Daoy (cell line): ENCODE measurements at regions not wholly inside any gene's neighbourhood (a gene's known extent, or its start where the extent isn't known, plus 50 kb on each side); places are given as distances from the start of the nearest gene placed in this dataset.

Experiments used
- DNase-seq: peaks from one replicate; pipeline ENCODE4 v3.0.0-alpha.2; 2015; ENCODE audit warnings: low read depth

DNA sequence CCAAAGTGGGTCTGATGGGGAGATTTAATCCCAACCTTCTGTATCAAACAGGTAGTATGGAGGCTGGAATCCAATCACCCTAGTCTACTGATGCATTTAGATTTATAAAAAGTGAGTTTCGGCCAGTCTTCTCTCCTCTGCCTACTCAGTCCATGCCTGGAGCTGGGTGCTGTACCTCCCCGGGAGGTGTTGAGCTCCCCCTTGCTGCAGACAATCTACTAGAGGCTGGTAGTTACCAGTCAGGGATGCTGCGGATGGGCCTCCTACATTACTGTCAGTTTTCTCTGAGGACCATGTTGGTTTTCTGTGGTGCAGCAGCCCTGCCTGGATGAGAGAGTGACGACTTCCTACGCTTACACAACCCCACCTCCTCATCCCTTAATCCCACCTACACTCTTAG lies 118.6 kb upstream of the CELF4 start:
- DNase-seq: no peak

- DNase-seq: no peak
These were observed 115.3 kb upstream of the CELF4 start for GRCh38 chr18:37680911-37681310.

DNA sequence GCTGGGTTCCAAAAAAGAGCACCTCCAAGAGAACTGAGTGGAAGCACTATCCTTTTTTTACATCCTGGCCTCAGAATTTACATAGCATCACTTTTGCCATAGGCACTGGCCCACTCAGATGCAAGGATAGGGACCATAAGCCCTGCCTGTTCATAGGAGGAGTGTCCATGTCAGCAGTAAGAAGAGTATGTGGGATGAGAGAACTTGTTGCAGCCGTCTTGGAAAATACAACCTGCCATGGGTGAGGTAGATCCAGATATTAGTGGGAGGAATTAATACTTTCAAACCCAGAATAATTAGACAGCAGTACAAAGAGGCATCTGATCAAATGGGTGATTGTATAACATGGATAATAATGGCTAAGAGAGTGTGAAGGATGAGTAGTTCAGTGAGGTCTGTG lies 110.7 kb upstream of the CELF4 start:
- DNase-seq: no peak

GRCh38 chr18:37675699-37676098 lies 110.1 kb upstream of the CELF4 start:
- DNase-seq: no peak

- DNase-seq: no peak
These were observed 109.0 kb upstream of the CELF4 start for GRCh38 chr18:37674570-37674969.

DNA sequence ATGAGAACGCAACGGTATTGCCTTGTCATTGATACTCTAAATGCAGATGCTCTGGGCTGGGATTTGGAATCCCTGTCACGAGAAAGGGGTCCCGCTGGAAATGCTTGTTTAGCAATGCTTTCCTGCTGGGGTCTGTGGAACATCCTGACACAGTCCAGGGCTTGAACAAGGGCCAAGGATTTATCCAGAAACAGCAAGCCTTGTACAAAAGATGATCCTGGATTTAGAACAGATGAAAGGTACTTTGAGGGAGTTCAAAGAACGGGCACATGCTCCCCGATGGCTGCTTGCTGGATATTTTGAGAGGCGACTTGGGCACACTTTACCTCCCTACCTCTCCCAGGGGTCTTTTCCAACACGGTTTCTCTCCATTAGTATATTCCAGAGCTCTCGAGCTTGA lies 108.1 kb upstream of the CELF4 start:
- no peak for DNase-seq

DNA sequence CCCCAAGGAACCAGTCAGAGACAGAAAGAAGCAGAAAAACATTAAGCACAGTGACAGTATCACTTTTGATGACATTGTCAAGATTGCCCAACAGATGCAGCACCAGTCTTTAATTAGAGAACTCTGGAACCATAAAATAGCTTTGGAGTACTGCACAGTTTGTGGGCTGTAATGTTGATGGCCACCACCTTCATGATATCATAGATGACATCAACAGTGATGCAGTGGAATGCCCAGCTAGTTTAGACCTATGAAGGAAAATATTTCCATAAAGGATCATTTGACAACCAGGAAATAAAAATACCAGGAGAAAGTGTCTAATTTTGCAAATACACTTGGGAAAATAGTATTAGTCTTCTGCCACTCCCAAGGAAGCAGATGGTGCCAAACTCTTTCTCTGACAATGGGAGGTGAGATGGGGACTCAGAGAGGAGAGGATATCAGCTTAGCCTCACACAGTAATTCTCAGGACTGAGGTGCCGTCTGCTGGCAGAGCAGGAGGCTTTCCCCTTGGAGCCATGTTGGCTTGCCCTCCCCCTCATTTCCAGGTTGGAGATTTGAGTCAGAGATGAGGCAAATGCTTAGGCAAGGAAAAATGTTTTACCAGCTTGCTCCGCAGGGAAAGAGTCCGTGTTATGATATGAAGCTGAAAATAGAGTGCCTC lies 107.5 kb upstream of the CELF4 start:
- no peak for DNase-seq

DNA sequence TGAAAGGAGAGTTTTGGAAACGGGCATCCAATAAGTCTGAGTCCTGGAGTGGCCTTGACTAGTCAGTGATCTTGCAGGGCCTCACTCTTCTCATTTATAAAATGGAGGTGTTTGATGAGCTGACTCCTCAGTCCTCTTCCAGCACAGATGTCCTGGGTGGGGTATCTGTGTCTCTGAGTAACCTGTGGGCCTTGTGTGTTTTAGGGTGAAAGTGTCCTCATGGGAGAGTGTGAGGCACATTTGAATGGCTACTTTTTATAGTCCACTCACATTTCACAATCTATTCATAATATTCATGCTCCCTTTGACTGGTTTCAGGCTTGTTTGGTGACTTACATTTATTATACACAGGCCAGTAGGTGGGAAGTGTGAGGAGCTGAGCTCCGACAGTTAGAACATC lies 106.4 kb upstream of the CELF4 start:
- no peak for DNase-seq

- no peak for DNase-seq
These were observed 105.9 kb upstream of the CELF4 start for GRCh38 chr18:37671530-37671929.

DNA sequence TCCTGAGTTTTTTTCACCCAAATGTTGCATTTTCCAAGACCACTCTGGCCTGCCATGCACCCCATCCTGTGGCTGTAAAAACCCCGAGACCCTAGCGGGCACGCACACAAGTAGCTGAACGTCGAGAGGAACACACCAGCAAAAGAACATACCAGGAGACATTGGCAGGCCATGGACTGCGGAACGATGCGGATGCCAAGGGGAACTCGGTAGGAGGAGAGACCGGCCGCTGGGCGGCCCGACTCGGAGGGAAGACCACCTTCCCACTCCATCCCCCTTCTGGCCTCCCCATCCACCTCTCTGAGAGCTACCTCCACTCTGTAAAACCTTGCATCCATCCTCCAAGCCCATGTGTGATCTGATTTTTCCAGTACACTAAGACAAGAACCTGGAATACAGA lies 105.5 kb upstream of the CELF4 start:
- no peak for DNase-seq

GRCh38 chr18:37669991-37670534 lies 104.5 kb upstream of the CELF4 start:
- DNase-seq: no peak

DNA sequence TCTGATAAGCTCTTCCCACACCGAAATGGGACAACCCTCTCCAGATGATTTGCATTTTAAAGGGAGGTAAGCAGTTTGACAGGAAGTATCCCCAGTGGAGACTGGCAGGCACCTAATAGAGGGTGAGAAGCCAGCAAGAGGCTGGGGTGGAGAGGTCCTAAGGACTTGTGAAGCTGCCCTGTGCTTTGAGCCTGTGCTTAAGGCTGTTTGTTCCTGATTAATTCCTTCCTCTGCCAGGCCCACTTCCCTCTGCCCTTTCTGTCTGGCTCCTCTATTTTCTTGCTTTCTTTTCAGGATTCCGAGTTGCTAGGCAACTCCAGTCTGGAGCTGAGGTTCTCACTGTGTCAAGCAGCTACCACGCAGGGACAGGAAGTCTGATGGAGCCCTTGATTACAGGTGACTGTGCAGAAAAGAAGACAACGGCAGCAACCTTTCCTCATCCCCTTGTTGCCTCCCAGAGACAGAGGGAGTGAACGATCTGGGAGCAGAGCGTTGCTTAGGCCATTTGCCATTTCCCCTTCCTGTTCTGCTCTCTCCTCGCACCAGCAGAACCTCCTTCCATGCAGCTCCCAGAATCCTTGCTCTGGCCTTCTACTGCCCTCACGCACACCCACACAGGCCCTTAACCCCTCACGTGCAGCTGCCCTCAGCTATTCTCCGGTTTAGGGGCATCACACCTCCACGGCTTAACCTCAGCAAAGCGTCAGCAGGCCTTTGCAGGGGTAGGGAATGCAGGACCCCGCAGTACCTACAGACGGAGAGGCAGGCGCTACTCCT lies 103.6 kb upstream of the CELF4 start:
- DNase-seq: no peak

DNA sequence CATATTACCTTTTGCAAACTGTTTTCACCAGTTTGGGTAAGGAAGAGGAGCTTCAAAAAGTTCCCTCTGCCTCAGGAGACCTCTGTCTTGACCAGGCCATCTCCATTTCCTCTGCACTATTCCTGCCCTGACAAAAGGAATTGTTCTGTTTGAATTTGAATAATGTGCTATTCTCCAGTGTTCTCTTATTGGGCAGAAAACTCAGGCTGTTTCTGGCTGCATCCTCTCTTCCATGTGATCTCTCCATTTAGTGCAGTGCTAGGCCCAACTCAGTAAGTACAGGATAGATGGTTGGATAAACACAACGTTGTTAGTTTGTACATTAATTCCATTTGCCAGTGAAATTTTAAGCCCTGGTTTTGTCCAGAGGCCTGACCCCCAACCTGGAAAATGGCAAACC lies 102.2 kb upstream of the CELF4 start:
- no peak for DNase-seq

DNA sequence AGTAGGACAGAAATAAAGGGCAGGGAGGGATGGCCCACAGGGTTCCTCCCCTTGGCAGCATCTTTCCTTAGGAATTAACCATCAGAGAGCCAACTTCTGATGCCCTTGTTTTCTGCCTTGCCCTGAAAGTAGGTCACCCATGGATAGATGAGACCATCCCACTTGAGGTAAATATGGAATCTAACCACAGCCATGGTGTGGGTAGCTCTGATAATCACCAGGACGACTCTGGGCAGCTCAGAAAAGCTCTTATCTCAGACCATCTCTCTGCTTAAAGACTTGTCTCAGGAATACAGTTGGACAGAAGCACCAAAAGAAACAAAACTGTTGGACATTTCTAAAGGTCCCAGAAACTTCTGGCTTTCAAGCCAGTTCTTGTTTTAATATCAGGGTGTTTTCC lies 101.4 kb upstream of the CELF4 start:
- no peak for DNase-seq

DNA sequence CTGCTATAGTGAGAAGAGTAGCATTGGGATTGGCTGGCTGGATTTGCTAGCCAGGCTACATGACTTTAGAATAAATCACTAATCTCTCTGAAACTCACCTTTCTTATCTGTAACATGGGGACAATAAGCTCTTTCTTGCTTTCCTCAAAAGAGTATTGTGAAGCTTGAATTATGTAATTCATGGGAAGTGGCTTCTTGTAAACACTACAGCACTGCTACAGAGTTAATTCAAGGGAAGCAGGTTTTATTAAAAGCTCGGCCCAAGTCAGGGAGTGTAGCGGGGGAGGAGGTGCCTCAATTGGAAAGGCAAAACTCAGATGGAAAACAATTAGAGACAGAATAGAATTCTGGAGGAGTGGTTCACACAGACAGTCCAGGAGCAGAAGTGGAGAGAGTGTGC lies 100.9 kb upstream of the CELF4 start:
- DNase-seq: no peak

DNA sequence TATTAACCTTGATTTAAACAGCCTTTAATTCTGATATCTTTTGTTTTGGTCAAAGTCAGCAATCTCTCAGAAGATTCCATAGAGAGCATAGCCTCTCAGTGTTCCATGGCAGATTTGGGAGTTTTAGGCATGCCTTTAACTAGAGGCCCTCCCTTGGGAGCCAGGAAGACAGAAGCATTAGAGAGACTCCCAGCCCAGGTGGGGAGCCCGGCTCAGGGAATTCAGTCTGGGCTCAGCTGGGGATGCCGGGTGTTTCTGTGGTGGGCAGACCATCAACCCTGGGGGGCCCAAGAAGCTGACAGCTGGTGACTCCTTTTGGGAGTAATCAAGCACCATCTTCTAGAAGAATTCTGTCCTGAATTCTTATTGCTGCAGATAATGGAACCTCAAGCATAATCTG lies 99.7 kb upstream of the CELF4 start:
- no peak for DNase-seq

- DNase-seq: no peak
These were observed 97.8 kb upstream of the CELF4 start for GRCh38 chr18:37663446-37663845.

DNA sequence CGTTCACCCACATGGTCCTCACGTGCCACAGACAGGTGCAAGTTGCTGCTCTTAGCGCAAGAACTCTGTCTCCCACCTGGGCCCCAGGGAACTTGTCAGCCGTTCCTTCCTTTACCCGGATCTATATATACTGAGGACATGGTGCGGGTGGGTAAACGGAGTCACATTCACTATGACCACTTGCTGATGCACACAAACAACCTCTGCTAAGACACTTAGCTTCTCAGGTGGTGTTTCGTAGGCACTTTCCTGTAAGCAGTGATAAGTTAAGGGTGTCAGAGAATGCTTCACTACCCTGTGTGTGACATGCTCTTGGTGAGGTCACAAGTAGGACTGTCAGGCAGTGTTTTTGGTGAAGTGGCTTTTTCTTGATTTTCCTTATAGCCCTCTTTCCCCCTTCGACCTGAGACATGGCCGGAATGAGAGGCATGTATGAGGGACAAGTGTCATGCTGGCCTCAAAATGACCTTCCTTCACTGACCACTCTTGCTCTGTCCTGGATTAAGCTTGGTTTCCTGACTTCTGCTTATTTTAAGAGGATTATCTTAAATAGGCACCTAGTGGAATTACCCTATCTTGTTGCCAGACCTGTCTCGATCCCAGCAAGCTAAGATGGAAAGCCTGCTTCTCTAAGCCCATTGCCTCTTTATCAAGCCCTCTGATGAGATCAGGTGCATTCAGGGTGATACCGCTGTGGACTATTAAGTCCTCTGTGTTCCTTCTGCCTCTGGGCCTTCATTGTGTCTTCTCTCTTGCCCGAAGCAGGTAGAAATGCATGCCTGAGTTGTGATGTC lies 97.1 kb upstream of the CELF4 start:
- no peak for DNase-seq

- no peak for DNase-seq
These were observed 96.5 kb upstream of the CELF4 start for GRCh38 chr18:37662099-37662498.

GRCh38 chr18:37661478-37661877 lies 95.9 kb upstream of the CELF4 start:
- no peak for DNase-seq

- no peak for DNase-seq
These were observed 95.5 kb upstream of the CELF4 start for GRCh38 chr18:37661061-37661460.

DNA sequence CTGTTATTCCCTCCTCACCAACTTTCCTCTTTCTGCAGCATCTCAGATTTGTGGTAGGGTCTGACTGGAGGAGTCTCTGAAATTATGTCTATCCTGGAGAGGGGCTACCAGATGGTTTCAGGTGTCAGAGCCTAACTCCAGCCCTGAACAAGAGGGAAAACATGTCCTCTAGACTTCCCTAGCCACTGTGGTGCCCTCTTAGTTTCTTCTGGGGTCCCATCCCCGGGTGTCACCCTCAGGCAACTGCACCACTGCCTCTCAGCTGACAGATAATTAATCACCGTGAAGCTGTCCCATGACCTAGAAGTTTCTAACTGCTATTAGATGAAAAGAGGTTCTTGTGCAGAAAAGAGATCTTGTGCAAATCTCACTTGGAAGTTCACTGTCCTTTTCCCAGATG lies 95.1 kb upstream of the CELF4 start:
- DNase-seq: no peak

GRCh38 chr18:37659906-37660305 lies 94.3 kb upstream of the CELF4 start:
- no peak for DNase-seq
